ENCODE measurements at regions not wholly inside any gene's neighbourhood (a gene's known extent, or its start where the extent isn't known, plus 50 kb on each side); places are given as distances from the start of the nearest gene placed in this dataset.
"Not testable (repeated sequence)": the region's sequence is repeated elsewhere in the genome, so short reads cannot be mapped to it uniquely, and the experiment has no call there.

- no peak for DNase-seq (ENCODE audit: low read depth in 2 of 2)
These were observed 78.6 kb upstream of the RTL6 start for GRCh38 chr22:44576311-44577260.

DNA sequence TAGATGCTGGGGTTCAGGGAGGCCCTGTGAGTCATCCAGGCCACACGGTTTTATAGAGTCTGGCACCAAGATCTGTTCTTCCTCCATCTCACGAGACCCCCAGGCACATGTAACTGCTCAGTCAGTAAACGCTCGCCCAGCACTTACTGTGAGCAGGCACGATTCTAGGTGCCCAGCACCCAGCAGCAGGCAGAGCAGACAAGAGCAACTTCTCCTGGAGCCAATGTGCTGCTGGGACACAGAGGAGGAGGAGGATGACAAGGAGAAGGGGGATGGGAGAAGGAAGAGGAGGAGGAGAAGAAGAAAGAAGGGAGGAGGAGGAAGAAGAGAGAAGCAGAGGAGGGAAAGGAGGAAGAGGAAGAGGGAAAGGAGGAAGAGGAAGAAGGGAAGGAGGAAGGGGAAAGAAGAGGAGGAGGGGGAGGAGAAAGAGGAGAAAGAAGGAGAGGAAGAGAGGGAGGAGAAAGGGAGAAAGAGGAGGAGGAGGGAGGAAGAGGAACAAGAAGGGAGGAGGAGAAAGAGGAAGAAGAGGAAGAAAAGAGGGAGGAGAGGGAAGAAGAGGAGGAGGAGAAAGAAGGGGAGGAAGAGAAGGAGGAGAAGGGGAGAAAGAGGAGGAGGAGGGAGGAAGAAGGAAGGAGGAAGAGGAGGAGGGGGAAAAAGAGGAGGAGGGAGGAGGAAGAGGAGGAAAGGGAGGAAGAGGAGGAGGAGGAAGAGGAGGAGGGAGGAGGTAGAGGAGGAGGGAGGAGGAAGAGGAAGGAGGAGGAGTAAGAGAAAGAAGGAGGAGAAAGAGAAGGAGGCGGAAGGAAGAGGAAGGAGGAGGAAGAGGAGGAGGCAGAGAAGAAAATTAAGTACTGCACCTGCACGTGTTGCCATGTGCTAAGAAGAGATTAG is 77.6 kb upstream of the RTL6 start:
- no peak for DNase-seq (ENCODE audit: low read depth in 2 of 2)

DNA sequence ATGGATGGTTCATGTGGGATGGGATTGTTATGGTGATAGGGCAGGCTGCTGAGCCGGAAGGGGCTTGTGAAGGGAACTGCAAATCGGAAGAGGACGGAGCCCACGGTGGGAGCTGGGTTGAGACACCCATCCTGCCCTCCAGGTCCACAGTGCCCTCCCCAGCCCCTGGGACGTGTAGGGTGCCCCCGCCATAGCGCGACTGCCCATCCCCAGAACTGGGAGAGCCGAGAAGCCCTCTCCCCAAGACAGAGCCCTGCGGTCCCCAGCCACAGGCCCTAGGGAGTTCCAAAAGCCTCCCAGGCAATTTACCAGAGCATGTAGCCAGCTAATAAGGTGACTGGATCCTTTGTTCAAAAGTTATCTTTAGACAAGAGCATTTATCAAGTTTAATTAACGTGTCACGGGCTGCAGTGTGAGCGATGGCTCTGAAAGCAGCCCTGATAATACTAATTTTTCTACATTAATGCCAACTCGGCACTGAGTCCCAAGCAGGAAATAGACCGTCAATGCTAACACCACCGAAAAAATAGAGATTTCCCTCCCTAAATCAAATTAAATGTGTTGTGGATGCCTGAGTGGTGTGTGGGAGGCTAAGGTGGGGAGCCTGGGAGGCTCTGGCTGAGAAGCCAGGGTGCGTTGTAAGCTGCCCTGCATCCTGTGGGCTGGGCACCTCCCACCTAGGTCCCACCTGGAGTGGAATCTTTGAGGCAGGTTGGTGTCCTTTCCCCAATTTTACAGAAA is 76.8 kb upstream of the RTL6 start:
- DNase-seq (ENCODE audit: low read depth in 2 of 2) = no peak

- no peak for DNase-seq (ENCODE audit: low read depth in 2 of 2)
These were observed 76.1 kb upstream of the RTL6 start for GRCh38 chr22:44574057-44574639.

DNA sequence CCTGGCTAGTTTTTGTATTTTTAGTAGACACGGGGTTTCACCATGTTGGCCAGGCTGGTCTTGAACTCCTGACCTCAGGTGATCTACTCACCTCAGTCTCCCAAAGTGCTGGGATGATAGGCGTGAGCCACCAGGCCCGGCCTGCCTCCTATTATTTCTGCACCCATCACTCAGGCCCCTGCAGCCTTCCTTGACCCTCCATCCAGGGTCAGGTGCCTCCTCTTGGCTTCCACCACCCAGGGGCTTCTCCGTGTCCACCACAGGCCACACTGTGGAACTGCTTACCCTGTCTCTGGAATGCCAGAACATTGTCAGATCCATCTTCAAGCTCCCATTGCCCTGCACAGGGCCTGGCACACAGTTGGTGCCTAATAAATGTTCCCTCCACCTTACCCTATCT is 75.4 kb upstream of the RTL6 start:
- no peak for DNase-seq (ENCODE audit: low read depth in 2 of 2)

DNA sequence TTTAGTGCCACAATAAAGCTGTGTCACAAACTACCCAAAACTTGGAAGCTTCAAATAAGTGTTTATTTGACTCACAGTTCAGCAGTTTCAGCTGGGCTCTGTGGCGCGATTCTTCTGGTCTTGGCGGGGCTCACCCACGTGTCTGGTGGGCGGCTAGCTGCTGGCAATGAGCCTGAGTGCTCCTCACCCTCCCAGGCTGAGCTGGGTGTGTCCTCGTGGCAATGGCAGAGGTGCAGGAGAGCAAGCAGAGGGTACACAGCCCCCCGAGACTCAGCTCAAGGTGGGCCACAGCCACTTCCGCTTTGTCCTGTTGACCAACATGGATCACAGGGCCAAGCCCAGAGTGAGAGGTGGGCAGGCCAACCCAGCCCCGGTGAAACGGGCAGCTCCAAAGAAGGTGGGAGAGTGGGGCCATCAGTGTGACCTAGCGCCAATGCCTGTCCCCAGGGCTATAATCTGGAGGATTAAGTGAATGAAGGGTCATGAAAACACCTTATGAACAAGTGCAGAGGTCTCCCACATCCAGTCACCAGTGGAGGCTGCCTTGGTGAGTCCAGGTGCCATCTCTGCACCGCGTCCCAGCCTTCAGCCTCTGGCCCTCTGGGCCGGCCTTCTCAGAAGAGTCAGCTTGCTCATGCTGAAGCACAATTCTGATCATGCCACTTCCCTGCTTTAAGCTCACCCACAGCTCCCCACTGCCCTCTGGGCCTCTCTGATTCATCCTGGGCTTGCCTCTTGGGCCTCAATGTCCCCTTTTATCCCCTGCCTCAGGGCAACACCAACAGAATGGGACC is 74.6 kb upstream of the RTL6 start:
- no peak for DNase-seq (ENCODE audit: low read depth in 2 of 2)

- no peak for DNase-seq (ENCODE audit: low read depth in 2 of 2)
These were observed 73.8 kb upstream of the RTL6 start for GRCh38 chr22:44571566-44572413.

DNA sequence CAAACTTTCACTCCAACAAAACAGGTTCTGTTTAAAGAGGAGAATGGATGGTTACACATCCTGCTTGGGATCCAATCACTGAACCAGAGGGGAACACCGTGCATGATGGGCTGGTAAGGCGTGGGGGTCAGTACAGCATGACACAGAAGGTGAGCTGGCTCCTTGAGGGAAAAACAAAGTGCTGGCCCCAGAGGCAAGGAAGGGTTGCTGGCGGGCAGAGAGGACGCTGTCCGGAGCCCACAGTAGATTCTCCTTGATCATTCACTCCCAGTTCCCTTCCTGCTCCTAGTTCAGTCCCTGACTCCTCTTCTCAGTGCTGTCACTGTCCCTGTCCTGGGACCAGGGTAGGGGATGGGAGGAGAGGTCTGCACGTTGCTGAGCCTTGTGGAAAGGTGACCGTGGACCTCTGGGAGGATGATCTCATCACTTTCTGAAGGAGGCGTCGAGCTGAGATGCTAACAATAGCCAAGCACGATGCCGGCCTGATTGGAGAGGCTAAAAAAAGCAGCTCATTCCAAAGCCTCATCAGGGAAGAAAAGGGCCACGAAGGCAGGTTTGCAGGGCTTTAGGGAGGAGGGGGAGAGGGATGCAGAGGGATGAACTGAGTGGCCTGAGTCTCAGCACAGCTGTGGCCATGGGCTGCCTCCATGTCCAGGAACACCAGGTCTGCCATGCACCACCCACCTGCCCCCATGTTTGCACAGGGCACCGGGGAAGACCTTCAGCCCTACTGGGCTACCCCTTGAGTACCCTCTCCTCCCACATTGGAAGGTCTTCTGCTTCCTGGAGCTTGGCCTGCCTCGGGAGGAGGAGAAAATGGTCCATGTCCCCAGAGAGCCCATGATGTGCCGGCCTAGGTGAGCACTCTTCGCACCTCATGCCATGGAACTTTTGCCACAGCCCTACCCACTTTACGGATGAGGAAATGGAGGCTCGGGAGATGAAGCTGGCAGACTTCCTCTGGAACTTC is 72.7 kb upstream of the RTL6 start:
- no peak for DNase-seq (ENCODE audit: low read depth in 2 of 2)

- no peak for DNase-seq (ENCODE audit: low read depth in 2 of 2)
These were observed 71.5 kb upstream of the RTL6 start for GRCh38 chr22:44569561-44569991.

DNA sequence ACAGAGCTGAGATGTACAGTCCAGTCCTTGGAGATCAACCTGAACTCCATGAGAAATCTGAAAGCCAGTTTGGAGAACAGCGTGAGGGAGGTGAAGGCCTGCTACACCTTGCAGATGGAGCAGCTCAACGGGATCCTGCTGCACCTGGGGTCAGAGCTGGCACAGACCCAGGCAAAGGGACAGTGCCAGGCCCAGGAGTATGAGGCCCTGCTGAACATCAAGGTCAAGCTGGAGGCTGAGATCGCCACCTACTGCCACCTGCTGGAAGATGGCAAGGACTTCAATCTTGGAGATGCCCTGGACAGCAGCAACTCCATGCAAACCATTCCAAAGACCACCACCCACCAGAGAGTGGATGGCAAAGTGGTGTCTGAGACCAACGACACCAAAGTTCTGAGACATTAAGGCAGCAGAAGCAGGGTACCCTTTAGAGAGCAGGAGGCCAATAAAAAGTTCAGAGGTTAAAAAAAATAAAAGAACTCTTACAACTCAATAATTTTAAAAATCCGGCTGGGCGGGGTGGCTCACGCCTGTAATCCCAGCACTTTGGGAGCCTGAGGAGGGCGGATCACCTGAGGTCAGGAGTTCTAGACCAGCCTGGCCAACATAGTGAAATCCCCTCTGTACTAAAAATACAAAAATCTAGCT is 69.9 kb upstream of the RTL6 start:
- peak in 1 of 2 donors; percentile 7 for DNase-seq (ENCODE audit: low read depth in 2 of 2)

GRCh38 chr22:44567378-44567841 is 69.4 kb upstream of the RTL6 start:
- DNase-seq (ENCODE audit: low read depth in 2 of 2) = not testable (repeated sequence)

DNA sequence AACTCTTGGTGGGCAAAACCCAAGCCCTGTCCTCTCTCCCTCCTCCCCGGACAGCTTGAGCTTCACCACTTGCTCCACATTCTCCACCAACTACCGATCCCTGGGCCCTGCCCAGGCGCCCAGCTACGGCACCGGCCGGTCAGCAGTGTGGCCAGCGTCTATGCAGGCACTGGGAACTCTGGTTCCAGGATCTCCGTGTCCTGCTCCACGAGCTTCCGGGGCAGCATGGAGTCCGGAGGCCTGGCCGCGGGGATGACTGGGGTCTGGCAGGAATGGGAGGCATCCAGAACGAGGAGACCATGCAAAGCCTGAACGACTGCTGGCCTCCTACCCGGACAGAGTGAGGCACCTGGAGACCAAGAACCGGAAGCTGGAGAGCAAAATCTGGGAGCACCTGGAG is 68.9 kb upstream of the RTL6 start:
- DNase-seq (ENCODE audit: low read depth in 2 of 2) = no peak

- not testable (repeated sequence) for DNase-seq (ENCODE audit: low read depth in 2 of 2)
These were observed 64.6 kb upstream of the RTL6 start for GRCh38 chr22:44562651-44563050.

DNA sequence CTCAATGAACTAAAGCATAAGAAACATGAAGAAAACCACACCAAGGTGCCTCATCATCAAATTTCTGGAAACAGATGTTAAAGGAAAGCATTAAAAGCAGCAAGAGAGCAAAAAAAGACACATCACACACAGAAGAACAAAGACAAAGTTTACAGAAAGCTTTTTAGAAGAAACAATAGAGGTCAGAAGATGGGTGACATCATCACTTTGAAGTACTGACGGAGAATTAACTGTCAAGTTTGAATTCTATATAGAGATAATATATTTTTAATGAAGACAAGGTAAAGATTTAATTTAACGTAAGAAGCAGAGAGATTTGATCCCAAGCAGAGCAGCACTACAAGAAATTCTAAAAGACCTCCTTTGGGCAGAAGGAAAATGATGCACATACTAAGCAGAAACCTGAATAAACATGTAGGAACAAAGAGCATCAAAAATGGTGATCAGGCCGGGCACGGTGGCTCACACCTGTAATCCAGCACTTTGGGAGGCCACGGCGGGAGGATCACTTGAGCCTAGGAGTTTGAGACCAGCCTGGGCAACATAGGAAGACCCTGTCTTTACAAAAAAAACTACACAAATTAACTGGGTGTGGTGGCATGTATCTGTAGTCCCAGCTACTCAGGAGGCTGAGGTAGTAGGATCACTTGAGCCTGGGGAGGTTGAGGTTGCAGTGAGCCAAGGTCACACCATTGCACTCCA is 63.3 kb upstream of the RTL6 start:
- DNase-seq (ENCODE audit: low read depth in 2 of 2) = no peak

DNA sequence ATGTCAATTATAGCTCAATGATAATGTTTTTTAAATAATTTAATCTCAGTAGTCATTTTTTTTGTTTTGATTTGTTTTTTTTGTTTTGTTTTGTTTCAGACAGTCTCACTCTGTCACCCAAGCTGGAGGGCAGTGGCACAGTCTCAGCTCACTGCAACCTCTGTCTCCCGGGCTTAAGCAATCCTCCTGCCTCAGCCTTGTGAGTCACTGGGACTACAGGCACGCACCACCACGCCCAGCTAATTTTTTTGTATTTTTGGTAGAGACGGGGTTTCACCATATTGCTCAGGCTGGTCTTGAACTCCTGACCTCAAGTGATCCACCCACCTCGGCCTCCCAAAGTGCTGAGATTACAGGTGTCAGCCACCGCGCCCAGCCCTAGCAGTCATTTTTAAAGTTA is 60.6 kb upstream of the RTL6 start:
- not testable (repeated sequence) for DNase-seq (ENCODE audit: low read depth in 2 of 2)

DNA sequence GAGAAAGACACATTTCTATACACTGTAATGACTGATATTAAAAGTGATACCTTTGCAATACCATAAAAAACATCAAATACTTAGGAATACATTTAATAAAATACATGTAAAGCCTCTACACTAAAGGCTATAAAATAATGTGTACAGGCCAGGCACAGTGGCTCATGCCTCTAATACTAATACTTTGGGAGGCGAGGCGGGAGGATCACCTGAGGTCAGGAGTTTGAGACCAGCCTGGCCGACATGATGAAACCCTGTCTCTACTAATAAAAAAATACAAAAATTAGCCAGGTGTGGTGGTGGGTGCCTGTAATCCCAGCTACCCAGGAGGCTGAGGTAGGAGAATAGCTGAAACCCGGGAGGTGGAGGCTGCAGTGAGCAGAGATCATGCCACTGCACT is 59.8 kb upstream of the RTL6 start:
- not testable (repeated sequence) for DNase-seq (ENCODE audit: low read depth in 2 of 2)

DNA sequence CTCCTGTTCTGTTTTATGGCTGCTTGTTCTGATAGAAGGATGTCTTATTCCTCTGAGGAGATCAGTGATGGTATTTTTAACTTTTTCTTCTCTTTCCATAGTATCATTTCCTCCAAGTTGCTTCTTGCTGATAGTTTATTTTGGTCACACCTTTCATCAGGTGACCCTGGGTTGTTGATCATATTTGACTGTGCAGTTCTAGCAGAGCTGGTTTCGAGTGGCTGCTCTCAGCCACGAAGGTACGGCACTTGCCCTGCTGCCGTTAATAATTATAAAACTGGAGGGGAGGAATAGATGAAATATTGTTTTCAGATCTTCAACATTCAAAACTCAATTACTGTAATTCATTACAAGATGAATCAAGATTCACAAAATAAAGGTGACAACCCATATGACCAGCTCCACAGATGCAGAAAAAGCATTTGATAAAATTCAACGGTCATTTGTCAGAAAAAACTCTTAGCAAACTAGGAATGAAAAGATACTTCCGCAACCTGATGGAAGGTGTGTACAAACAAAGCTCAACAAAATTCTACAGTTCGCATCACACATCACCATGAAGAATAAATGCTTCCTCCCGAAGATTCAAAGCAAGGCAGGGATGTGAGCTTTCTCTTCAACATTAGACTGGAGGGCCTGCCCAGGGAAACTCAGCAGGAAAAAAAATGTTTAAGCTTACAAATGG is 59.2 kb upstream of the RTL6 start:
- no peak for DNase-seq (ENCODE audit: low read depth in 2 of 2)

Measured in stimulated activated CD4-positive, alpha-beta T cell treated with anti-CD3 and anti-CD28 coated beads, Interleukin-1b, Interleukin-23, amount 100 ng/mL, for 1 hour (primary cell).